ENCODE measurements at regions not wholly inside any gene's neighbourhood (a gene's known extent, or its start where the extent isn't known, plus 50 kb on each side); places are given as distances from the start of the nearest gene placed in this dataset.

DNA sequence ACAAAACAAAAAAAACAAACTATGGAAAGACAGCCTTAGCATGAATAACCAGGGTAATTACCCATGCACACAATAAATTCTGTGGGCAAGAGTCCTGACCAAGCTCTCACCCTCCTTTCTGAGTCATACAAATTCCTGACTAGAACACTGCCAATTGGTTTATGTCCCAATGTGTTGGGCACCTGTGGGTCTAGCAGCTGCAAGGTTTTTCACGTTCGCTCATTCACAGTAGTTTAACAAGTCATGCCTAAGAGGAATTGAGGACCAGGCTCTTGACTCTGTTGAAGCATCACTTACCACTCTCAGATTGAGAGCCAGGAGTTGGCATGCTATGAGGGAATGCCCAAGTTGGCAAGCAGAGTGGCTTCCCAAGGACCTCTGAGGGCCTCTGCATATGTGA, 205.5 kb upstream of the SLC24A2 start:
- H3K27ac ChIP-seq (ENCODE audit: low read depth, low read length), result no peak overlapping the region
- no peak for DNase-seq (ENCODE audit: insufficient read length, low spot score, missing footprints)
- no peaks in the 10 kb centered on the region for H3K27me3 ChIP-seq (ENCODE audit: insufficient read depth, low read length)
- no peaks in the 10 kb centered on the region for H3K36me3 ChIP-seq (ENCODE audit: insufficient read depth, low read length)
- no peak overlapping the region for H3K4me3 ChIP-seq (ENCODE audit: insufficient read depth, low read length)
- no peaks in the 10 kb centered on the region for H3K79me2 ChIP-seq (ENCODE audit: insufficient read depth, low read length)
- H3K9me3 ChIP-seq (ENCODE audit: low read depth, low read length), result no peaks in the 10 kb centered on the region
- H2AFZ ChIP-seq (ENCODE audit: low read length), result no peak overlapping the region
- peaks cover 32% of the 10 kb centered on the region for H3K4me1 ChIP-seq (ENCODE audit: insufficient read depth, low read length)
- TF ChIP-seq CTCF (IDR thresholded peaks at IDR 0.05; ENCODE audit: extremely low read depth, low read depth, low read length), result no peak
- H4K20me1 ChIP-seq (ENCODE audit: insufficient read depth, low read length), result no peaks in the 10 kb centered on the region
- no peak overlapping the region for H3K4me2 ChIP-seq (ENCODE audit: insufficient read depth, low read length)

DNA sequence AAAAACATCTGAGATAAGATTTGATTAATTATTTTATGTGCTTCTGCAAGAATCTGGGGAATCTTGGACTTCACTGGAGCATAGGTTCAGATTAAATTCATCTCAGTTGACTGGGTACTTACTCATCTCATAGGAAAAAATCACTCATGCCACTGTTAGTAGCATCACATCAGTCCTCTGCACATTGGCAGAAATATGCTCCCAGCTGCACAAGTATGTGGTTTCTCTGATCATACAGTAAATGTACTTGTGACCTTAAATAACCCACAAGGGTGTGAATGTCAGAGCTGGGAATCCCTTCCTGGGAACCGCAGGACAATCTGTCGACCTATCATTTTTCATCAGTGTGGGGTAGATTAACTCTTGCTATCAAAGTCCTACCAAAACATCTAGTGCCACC, 203.7 kb upstream of the SLC24A2 start:
- Histone ChIP-seq H3K4me1 (ENCODE audit: insufficient read depth, low read length) (peaks cover 18% of the 10 kb centered on the region), H3K36me3 (ENCODE audit: insufficient read depth, low read length) (no peaks in the 10 kb centered on the region), H3K4me3 (ENCODE audit: insufficient read depth, low read length) (no peak overlapping the region), H3K27me3 (ENCODE audit: insufficient read depth, low read length) (no peaks in the 10 kb centered on the region), H3K4me2 (ENCODE audit: insufficient read depth, low read length) (no peak overlapping the region), H2AFZ (ENCODE audit: low read length) (no peak overlapping the region), H3K79me2 (ENCODE audit: insufficient read depth, low read length) (no peaks in the 10 kb centered on the region), H3K9me3 (ENCODE audit: low read depth, low read length) (no peaks in the 10 kb centered on the region), H4K20me1 (ENCODE audit: insufficient read depth, low read length) (no peaks in the 10 kb centered on the region), H3K27ac (ENCODE audit: low read depth, low read length) (no peak overlapping the region)
- TF ChIP-seq CTCF (IDR thresholded peaks at IDR 0.05; ENCODE audit: extremely low read depth, low read depth, low read length), result no peak
- no peak for DNase-seq (ENCODE audit: insufficient read length, low spot score, missing footprints)

DNA sequence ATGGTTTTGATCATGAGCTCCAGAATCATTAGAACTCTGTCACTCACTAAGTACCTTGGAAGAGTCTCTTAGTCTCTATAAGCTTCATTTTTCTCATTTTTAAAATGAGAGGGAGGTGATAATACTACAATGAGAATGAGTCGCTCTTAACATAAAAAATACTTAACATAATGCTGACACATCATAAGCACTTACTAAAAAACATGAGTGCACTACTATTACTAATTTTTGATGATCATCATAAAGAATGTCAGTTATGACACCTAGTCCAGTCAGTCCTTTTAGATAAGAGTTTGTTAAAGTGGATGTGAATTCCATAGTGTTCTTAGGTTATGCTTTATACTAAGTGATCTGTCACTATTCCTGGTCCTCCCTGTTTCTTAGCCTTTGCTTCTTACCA, 200.4 kb upstream of the SLC24A2 start:
- DNase-seq (ENCODE audit: insufficient read length, low spot score, missing footprints), result no peak
- H3K36me3 ChIP-seq (ENCODE audit: insufficient read depth, low read length), result no peaks in the 10 kb centered on the region

DNA sequence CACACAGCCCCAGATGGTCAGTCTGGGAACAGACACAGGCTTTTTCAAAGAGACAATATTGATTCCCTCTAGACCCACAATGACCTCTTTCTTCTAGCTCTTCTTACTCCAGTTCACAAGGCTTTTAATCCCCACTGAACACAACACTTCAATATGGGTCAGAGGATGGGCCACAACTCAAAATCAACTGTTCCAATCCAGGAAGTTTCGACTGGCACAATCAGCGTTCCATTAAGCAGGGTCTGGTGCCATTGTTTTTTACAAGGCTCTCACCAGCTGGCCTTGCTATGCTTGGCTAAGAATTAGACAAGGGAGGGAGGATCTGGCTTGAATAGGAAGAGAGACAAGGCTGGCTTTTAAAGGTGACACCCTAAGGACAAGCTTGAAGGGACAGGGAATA, 199.4 kb upstream of the SLC24A2 start:
- H4K20me1 ChIP-seq (ENCODE audit: insufficient read depth, low read length), result no peaks in the 10 kb centered on the region
- H3K36me3 ChIP-seq (ENCODE audit: insufficient read depth, low read length), result no peaks in the 10 kb centered on the region
- no peaks in the 10 kb centered on the region for H3K27me3 ChIP-seq (ENCODE audit: insufficient read depth, low read length)
- H3K4me1 ChIP-seq (ENCODE audit: insufficient read depth, low read length), result peaks cover 11% of the 10 kb centered on the region
- no peaks in the 10 kb centered on the region for H3K79me2 ChIP-seq (ENCODE audit: insufficient read depth, low read length)
- H3K4me2 ChIP-seq (ENCODE audit: insufficient read depth, low read length), result no peak overlapping the region
- H3K9me3 ChIP-seq (ENCODE audit: low read depth, low read length), result no peaks in the 10 kb centered on the region
- DNase-seq (ENCODE audit: insufficient read length, low spot score, missing footprints), result no peak
- no peak overlapping the region for H3K27ac ChIP-seq (ENCODE audit: low read depth, low read length)
- no peak for TF ChIP-seq CTCF (IDR thresholded peaks at IDR 0.05; ENCODE audit: extremely low read depth, low read depth, low read length)
- no peak overlapping the region for H2AFZ ChIP-seq (ENCODE audit: low read length)
- H3K4me3 ChIP-seq (ENCODE audit: insufficient read depth, low read length), result no peak overlapping the region

More for the DNA sequence above, 200.4 kb upstream of the SLC24A2 start:
- H3K9me3 ChIP-seq (ENCODE audit: low read depth, low read length), result no peaks in the 10 kb centered on the region
- no peak overlapping the region for H2AFZ ChIP-seq (ENCODE audit: low read length)
- H3K4me2 ChIP-seq (ENCODE audit: insufficient read depth, low read length), result no peak overlapping the region
- no peak overlapping the region for H3K27ac ChIP-seq (ENCODE audit: low read depth, low read length)
- TF ChIP-seq CTCF (IDR thresholded peaks at IDR 0.05; ENCODE audit: extremely low read depth, low read depth, low read length), result no peak
- H4K20me1 ChIP-seq (ENCODE audit: insufficient read depth, low read length), result no peaks in the 10 kb centered on the region
- no peaks in the 10 kb centered on the region for H3K27me3 ChIP-seq (ENCODE audit: insufficient read depth, low read length)
- no peaks in the 10 kb centered on the region for H3K79me2 ChIP-seq (ENCODE audit: insufficient read depth, low read length)
- peaks cover 16% of the 10 kb centered on the region for H3K4me1 ChIP-seq (ENCODE audit: insufficient read depth, low read length)
- H3K4me3 ChIP-seq (ENCODE audit: insufficient read depth, low read length), result no peak overlapping the region
